HG03039 (cell line): ENCODE measurements at regions not wholly inside any gene's neighbourhood (a gene's known extent, or its start where the extent isn't known, plus 50 kb on each side); places are given as distances from the start of the nearest gene placed in this dataset.
"Not testable (repeated sequence)": the region's sequence is repeated elsewhere in the genome, so short reads cannot be mapped to it uniquely, and the experiment has no call there.

Experiments used
- ATAC-seq: cut with Tn5 transposase; IDR thresholded peaks from one replicate; pipeline ENCODE4 v1.9.1; 2021; ENCODE audit warnings: mild to moderate bottlenecking, moderate library complexity; ENCODE audit not compliant: unreplicated experiment

GRCh38 chr17:51347851-51348584 is 87.7 kb downstream of the UTP18 start:
- ATAC-seq, result no peak

- ATAC-seq, result no peak
These were observed 90.7 kb downstream of the UTP18 start for GRCh38 chr17:51351080-51351479.

GRCh38 chr17:51351890-51352289 is 91.5 kb downstream of the UTP18 start:
- ATAC-seq, result no peak

- ATAC-seq, result no peak
These were observed 92.5 kb downstream of the UTP18 start for GRCh38 chr17:51352798-51353197.

GRCh38 chr17:51353296-51353695 is 93.0 kb downstream of the UTP18 start:
- no peak for ATAC-seq

- no peak for ATAC-seq
These were observed 94.6 kb downstream of the UTP18 start for GRCh38 chr17:51354936-51355335.

GRCh38 chr17:51355441-51356410 is 95.4 kb downstream of the UTP18 start:
- ATAC-seq, result no peak

GRCh38 chr17:51359055-51359454 is 98.7 kb downstream of the UTP18 start:
- no peak for ATAC-seq

- no peak for ATAC-seq
These were observed 102.7 kb downstream of the UTP18 start for GRCh38 chr17:51362811-51363585.

- ATAC-seq, result no peak
These were observed 104.7 kb downstream of the UTP18 start for GRCh38 chr17:51365090-51365489.

GRCh38 chr17:51366866-51367265 is 106.5 kb downstream of the UTP18 start:
- ATAC-seq, result no peak

- ATAC-seq, result not testable (repeated sequence)
These were observed 107.5 kb downstream of the UTP18 start for GRCh38 chr17:51367836-51368235.

- no peak for ATAC-seq
These were observed 111.4 kb downstream of the UTP18 start for GRCh38 chr17:51371732-51372151.

- no peak for ATAC-seq
These were observed 112.1 kb downstream of the UTP18 start for GRCh38 chr17:51372345-51373004.

GRCh38 chr17:51373489-51374152 is 113.3 kb downstream of the UTP18 start:
- no peak for ATAC-seq

GRCh38 chr17:51374209-51374608 is 113.9 kb downstream of the UTP18 start:
- no peak for ATAC-seq

GRCh38 chr17:51375771-51376170 is 115.4 kb downstream of the UTP18 start:
- ATAC-seq, result no peak

GRCh38 chr17:51376739-51377138 is 116.4 kb downstream of the UTP18 start:
- ATAC-seq, result no peak

- ATAC-seq, result no peak
These were observed 120.9 kb downstream of the UTP18 start for GRCh38 chr17:51381262-51381661.

- no peak for ATAC-seq
These were observed 124.9 kb downstream of the UTP18 start for GRCh38 chr17:51385208-51385607.
